Ovary (tissue), 7 donors: ENCODE measurements at regions not wholly inside any gene's neighbourhood (a gene's known extent, or its start where the extent isn't known, plus 50 kb on each side); places are given as distances from the start of the nearest gene placed in this dataset.

Source experiments
- DNase-seq, 5 donors: peaks; one replicate each; pipeline ENCODE4 v3.0.0-alpha.2; 2019 to 2020
- H3K27ac ChIP-seq, 2 donors: fragments of 200-600 bp; one replicate each; pipeline versions ENCODE4 v1.5.1 to v1.8.0; 2019 to 2022
- H3K27me3 ChIP-seq: fragments of 200-600 bp; one replicate; pipeline ENCODE4 v1.8.0; 2022
- H3K36me3 ChIP-seq: fragments of 200-600 bp; sonication (generic); one replicate; pipeline ENCODE4 v1.5.1; 2019
- H3K4me1 ChIP-seq: one replicate; pipeline ENCODE4 v1.8.1; 2013; ENCODE audit warnings: mild to moderate bottlenecking, moderate library complexity; ENCODE audit not compliant: insufficient read depth
- H3K4me3 ChIP-seq: fragments of 200-600 bp; sonication (generic); one replicate; pipeline ENCODE4 v1.5.1; 2017
- H3K9me3 ChIP-seq, 2 donors: fragments of 200-600 bp in 1 of 2; sonication (generic) in 1 of 2; one replicate each; pipeline versions ENCODE4 v1.5.1 to v1.8.1; 2013 to 2019; ENCODE audit warnings: mild to moderate bottlenecking in 1 of 2, moderate library complexity in 1 of 2
- CTCF ChIP-seq, 3 donors: fragments of 450-650 bp in 2 of 3; fragments of 200-600 bp in 1 of 3; IDR thresholded peaks; one replicate each; pipeline versions ENCODE4 v1.5.1 to v1.8.0; 2016 to 2022; ENCODE audit warnings: antibody characterized with exemption in 3 of 3, mild to moderate bottlenecking in 1 of 3
- EP300 ChIP-seq: sonication (generic); formaldehyde crosslinking; IDR thresholded peaks from one replicate; pipeline ENCODE4 v1.6.1; 2017; ENCODE audit warnings: antibody characterized with exemption
- POLR2A ChIP-seq: fragments of 450-650 bp; IDR thresholded peaks from one replicate; pipeline ENCODE4 v1.6.1; 2017; ENCODE audit warnings: antibody characterized with exemption, mild to moderate bottlenecking, moderate library complexity
- WGBS, 3 donors: extraction: QIAGEN DNeasy Blood & Tissue Kit in 1 of 3; methylation state at CpG; one replicate each; pipeline versions ENCODE4 v1.1.5 to v1.1.7; 2013 to 2017; 5-methylcytosine and 5-hydroxymethylcytosine counted together
- intact Hi-C, 4 donors: fragments of 100-400 bp; cut with DNase I; formaldehyde crosslinking; loops; one replicate each; pipeline versions ENCODE4 v1.11.0 to v1.15.1; 2022 to 2023
- donor health status: DM: no; HTN: no; CAD: no; lungs with moderate emphysema.
- donor health status: DM: no; HTN: no; CAD: no.
- donor health status: Bipolar disorder and iron deficiency.
- donor health status: DM: no; HTN: no; CAD: no.
- donor health status: DM: yes; HTN: yes; CAD: no.

DNA sequence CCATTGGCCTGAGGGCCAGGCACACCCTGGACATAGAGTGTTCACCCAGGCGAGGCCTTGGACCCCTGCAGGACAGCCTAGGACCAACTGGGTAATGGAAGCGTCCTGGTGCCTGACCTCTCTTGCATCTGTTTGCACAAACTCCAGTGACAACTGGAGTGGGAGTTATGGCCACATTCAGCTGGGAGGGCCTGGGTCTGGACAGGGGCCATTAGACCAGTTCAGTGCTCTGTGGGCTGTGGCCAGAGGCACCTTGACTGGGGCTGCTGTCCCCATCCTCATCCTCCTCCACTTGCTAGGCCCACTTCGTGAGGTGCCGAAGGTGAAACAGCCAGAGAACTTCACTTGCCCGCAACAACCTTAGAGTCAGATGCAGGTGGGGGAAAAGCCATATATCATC lies 372.7 kb upstream of the IRX1 start:
- no peaks in the 10 kb centered on the region for H3K36me3 ChIP-seq
- no peaks in the 10 kb centered on the region for H3K9me3 ChIP-seq
- intact Hi-C loops, result no loop called here
- DNase-seq, result no peak
- H3K27ac ChIP-seq, result no peak overlapping the region
- TF ChIP-seq CTCF (IDR thresholded peaks at IDR 0.05) (no peak), EP300 (no peak), POLR2A (no peak)
- H3K4me1 ChIP-seq, result no peaks in the 10 kb centered on the region
- H3K4me3 ChIP-seq, result no peak overlapping the region
- no peaks in the 10 kb centered on the region for H3K27me3 ChIP-seq
- 79 to 92% (median 79%) methylated on average over 5 of the region's 5 CpGs for WGBS, 3 donors

DNA sequence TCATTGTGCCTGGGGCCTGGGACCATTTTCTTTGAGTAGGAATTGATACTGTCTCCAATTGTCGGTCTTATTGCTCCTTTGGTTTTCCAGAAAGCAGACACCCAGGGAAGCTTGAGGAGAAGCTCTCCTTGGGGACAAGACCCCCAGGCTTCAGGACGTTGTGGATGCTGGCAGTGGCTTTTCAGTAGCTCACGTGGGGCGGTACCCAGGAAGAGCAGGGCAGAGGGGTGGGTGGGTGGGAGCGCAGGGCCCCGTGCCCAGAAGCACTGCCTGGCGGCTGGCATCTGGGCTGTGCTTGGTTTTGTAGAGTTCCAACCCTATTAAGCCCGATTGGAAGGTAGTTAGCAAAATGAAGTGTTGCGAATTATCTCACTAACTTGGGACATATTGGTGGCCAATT lies 374.2 kb upstream of the IRX1 start:
- Histone ChIP-seq H3K4me3 (no peak overlapping the region), H3K27me3 (no peaks in the 10 kb centered on the region), H3K27ac (no peak overlapping the region), H3K36me3 (no peaks in the 10 kb centered on the region), H3K4me1 (no peaks in the 10 kb centered on the region), H3K9me3 (no peaks in the 10 kb centered on the region)
- WGBS, 3 donors, result 82 to 91% (median 83%) methylated on average over 9 of the region's 9 CpGs
- DNase-seq, result no peak
- intact Hi-C loops, result no loop called here
- TF ChIP-seq POLR2A, result no peak
- TF ChIP-seq EP300, result no peak
- no peak for TF ChIP-seq CTCF (IDR thresholded peaks at IDR 0.05)

GRCh38 chr5:3220638-3221288 lies 374.9 kb upstream of the IRX1 start:
- Histone ChIP-seq H3K27me3 (no peaks in the 10 kb centered on the region), H3K4me3 (no peak overlapping the region), H3K9me3 (no peaks in the 10 kb centered on the region), H3K36me3 (no peaks in the 10 kb centered on the region), H3K27ac (no peak overlapping the region), H3K4me1 (no peaks in the 10 kb centered on the region)
- intact Hi-C loops, result no loop called here
- no peak for TF ChIP-seq CTCF (IDR thresholded peaks at IDR 0.05)
- 88 to 89% (median 89%) methylated on average over 31 of the region's 31 CpGs for WGBS, 3 donors
- DNase-seq, result no peak

GRCh38 chr5:3220201-3220600 lies 375.4 kb upstream of the IRX1 start:
- 81 to 86% (median 86%) methylated on average over 13 of the region's 13 CpGs for WGBS, 3 donors
- Histone ChIP-seq H3K9me3 (no peaks in the 10 kb centered on the region), H3K4me3 (no peak overlapping the region), H3K27ac (no peak overlapping the region), H3K36me3 (no peaks in the 10 kb centered on the region), H3K4me1 (no peaks in the 10 kb centered on the region), H3K27me3 (no peaks in the 10 kb centered on the region)
- TF ChIP-seq POLR2A, result no peak
- no peak for TF ChIP-seq EP300
- intact Hi-C loops, result no loop called here
- DNase-seq, result no peak

- intact Hi-C loops, result no loop called here
Measured at GRCh38 chr5:3218916-3219650, 376.5 kb upstream of the IRX1 start.

More at GRCh38 chr5:3218916-3219650, 376.5 kb upstream of the IRX1 start:
- no peak for DNase-seq
- TF ChIP-seq EP300, result no peak
- no peak for TF ChIP-seq POLR2A
- no peak for TF ChIP-seq CTCF (IDR thresholded peaks at IDR 0.05)
- Histone ChIP-seq H3K27me3 (no peaks in the 10 kb centered on the region), H3K4me1 (no peaks in the 10 kb centered on the region), H3K27ac (no peak overlapping the region), H3K4me3 (no peak overlapping the region), H3K9me3 (no peaks in the 10 kb centered on the region), H3K36me3 (no peaks in the 10 kb centered on the region)
- WGBS, 3 donors, result 83 to 86% (median 83%) methylated on average over 20 of the region's 20 CpGs
